BE2C (cell line): ENCODE measurements at regions not wholly inside any gene's neighbourhood (a gene's known extent, or its start where the extent isn't known, plus 50 kb on each side); places are given as distances from the start of the nearest gene placed in this dataset.

Source experiments
- DNase-seq: peaks from one replicate; pipeline ENCODE4 v3.0.0-alpha.2; 2020
- H3K27me3 ChIP-seq: fragments of 250-450 bp; sonication (Bioruptor Pico); 2 replicates; pipeline ENCODE4 v1.5.1; 2020; ENCODE audit warnings: mild to moderate bottlenecking
- H3K36me3 ChIP-seq: fragments of 250-450 bp; sonication (Bioruptor Pico); 2 replicates; pipeline ENCODE4 v1.5.1; 2020; ENCODE audit warnings: mild to moderate bottlenecking
- H3K4me1 ChIP-seq: fragments of 250-450 bp; sonication (Bioruptor Pico); 2 replicates; pipeline ENCODE4 v1.5.1; 2020
- H3K4me3 ChIP-seq: 2 replicates; pipeline ENCODE4 v1.5.1; 2011; ENCODE audit warnings: low read depth, low read length
- H3K9me3 ChIP-seq: fragments of 250-450 bp; sonication (Bioruptor Pico); 2 replicates; pipeline ENCODE4 v1.5.1; 2020
- TF ChIP-seq, protein P1 (sequence below): IDR thresholded peaks from 2 replicates; pipeline ENCODE4 v1.5.1; 2012; ENCODE audit warnings: mild to moderate bottlenecking, low read depth, low read length

DNA sequence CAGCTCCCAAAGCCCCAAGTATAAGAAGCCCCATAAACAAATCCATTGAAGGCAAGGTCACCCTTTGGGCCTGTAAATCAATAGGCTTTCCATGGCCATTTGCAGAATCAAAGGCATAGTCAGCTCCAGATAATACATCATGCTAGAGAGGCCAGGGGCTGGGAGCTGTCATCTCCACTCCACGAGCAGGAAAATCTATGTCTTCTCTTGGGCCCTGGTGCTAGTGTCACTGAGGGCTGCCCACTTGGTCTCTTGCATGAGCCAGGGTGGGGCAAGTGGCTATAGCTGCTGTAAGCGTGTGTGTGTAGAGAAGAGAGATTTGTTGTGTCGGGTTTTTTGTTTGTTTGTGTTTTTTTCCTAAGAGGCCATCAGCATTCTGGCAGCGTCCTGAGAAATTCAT is 90.0 kb upstream of the ZNF618 start:
- Histone ChIP-seq H3K27me3 (no peaks in the 10 kb centered on the region), H3K36me3 (no peaks in the 10 kb centered on the region), H3K4me3 (no peak overlapping the region), H3K9me3 (no peaks in the 10 kb centered on the region), H3K4me1 (no peaks in the 10 kb centered on the region)
- TF ChIP-seq, protein P1, sequence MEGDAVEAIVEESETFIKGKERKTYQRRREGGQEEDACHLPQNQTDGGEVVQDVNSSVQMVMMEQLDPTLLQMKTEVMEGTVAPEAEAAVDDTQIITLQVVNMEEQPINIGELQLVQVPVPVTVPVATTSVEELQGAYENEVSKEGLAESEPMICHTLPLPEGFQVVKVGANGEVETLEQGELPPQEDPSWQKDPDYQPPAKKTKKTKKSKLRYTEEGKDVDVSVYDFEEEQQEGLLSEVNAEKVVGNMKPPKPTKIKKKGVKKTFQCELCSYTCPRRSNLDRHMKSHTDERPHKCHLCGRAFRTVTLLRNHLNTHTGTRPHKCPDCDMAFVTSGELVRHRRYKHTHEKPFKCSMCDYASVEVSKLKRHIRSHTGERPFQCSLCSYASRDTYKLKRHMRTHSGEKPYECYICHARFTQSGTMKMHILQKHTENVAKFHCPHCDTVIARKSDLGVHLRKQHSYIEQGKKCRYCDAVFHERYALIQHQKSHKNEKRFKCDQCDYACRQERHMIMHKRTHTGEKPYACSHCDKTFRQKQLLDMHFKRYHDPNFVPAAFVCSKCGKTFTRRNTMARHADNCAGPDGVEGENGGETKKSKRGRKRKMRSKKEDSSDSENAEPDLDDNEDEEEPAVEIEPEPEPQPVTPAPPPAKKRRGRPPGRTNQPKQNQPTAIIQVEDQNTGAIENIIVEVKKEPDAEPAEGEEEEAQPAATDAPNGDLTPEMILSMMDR = no peak
- no peak for DNase-seq

DNA sequence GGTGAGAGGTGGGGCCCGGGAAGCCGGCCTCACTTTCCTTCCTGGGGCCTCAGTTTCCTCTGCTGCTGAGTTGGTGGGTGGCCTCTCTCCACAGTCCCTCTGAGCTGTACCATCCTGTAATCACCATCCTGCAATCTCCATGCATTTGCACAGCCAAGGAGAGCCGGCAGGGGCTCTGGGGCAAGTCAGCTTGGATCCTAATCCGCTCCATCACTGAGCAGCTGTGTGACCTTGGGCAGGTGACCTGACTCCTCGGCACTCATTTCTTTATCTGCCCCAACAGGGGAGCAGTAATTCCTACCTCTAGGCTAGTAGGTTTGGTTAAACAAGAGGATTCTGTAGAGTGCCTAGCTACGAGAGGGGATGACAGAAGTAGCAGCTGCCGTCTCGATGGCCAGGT is 88.2 kb upstream of the ZNF618 start:
- DNase-seq = no peak
- TF ChIP-seq, protein P1 = no peak
- H3K9me3 ChIP-seq = no peaks in the 10 kb centered on the region
- H3K4me3 ChIP-seq = no peak overlapping the region
- no peaks in the 10 kb centered on the region for H3K4me1 ChIP-seq
- H3K27me3 ChIP-seq = no peaks in the 10 kb centered on the region
- no peaks in the 10 kb centered on the region for H3K36me3 ChIP-seq

DNA sequence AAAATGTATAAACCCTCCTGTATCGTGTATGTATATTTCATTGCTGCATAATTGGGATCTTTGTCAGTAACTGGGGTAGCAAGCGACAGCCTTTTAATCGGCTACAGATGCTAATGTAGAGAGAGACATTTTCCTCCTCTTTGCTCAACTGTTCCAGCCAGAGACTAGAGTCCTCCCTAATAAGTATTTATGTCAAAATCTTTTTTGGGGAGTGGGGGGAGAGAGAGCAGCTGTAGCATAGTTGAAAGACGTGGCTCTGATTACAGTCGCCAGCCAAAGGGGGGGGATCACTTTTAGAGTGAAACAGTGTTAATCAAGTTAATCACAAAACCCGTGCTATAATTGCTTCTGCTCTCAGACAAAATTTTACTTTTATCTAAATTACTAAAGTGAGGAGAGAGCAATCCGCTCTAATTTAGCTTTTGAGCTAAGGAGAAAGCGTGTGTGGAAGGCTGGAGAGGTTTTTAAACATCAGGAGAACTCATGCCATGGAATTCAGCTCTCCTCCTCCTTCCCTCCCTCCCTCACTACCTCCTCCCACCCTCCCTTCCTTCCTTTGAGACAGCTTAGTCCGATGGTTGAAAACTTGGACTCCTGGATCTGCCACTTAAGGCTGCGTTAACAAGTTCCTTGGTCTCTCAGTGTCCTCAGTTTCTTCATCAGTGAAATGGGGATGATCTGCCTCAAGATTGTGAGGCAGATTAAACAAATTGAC is 87.3 kb upstream of the ZNF618 start:
- H3K9me3 ChIP-seq = no peaks in the 10 kb centered on the region
- TF ChIP-seq, protein P1 = no peak
- no peaks in the 10 kb centered on the region for H3K4me1 ChIP-seq
- H3K4me3 ChIP-seq = no peak overlapping the region
- H3K36me3 ChIP-seq = no peaks in the 10 kb centered on the region
- DNase-seq = no peak
- no peaks in the 10 kb centered on the region for H3K27me3 ChIP-seq

DNA sequence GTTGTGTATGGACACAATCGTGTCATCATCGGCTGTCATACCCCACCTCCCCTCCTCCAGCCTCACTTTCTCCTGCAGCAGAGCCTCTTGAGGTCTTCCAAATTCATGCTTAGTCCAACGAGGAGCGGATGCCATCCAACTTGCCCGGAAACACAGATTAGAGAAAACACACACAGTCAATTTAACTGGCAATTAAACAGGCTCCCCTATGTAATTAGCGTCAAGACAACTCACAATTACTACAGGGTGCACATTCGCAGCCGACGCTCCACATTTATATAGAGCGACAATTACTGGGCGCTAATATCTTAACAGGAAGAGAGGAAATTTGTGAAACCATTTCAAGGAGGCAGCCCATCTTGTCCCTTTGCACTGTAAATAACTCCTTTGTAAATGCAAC is 86.0 kb upstream of the ZNF618 start:
- no peaks in the 10 kb centered on the region for H3K9me3 ChIP-seq
- no peaks in the 10 kb centered on the region for H3K36me3 ChIP-seq
- H3K27me3 ChIP-seq = no peaks in the 10 kb centered on the region
- TF ChIP-seq, protein P1 = no peak
- H3K4me3 ChIP-seq = no peak overlapping the region
- no peak for DNase-seq
- H3K4me1 ChIP-seq = no peaks in the 10 kb centered on the region

DNA sequence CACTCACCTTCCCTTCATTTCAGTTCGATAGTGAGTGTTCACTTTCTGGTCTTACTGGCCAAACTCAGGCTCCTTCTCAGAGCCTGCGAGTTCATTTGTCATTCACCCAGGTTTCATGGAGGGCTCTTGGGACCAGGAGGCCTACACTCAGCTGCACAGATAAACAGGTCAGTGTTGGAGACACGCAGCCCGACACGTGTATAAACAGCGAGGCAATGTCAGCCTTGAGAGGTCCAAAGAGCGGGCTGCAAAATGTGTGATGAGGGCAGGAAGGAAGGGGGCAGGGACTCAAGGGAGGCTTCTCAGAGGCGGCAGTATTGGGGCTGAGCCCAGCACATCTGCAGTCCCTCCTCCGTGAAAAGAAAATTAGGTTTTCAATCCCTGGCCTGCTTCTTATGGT is 82.6 kb upstream of the ZNF618 start:
- Histone ChIP-seq H3K4me1 (no peaks in the 10 kb centered on the region), H3K27me3 (no peaks in the 10 kb centered on the region), H3K36me3 (no peaks in the 10 kb centered on the region), H3K9me3 (no peaks in the 10 kb centered on the region), H3K4me3 (no peak overlapping the region)
- no peak for DNase-seq
- TF ChIP-seq, protein P1 = no peak

DNA sequence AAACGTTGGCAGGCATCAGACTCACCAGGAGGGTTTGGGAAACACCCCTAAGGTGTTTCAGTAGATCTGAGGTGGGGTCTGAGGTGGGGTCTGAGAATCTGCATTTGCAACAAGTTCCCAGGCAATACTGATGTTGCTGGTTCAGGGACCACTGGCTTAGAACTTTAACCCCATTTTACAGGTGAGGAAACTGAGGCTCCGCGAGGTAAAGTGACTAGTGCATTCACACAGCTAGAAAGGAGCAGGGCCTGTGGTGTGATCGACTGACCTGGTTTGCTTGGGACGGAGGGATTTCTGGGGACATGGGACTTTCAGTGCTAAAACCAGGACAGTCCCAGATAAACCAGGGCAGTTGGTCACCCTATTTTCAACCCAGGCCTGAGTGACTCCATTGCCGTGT is 81.4 kb upstream of the ZNF618 start:
- TF ChIP-seq, protein P1 = no peak
- H3K4me3 ChIP-seq = no peak overlapping the region
- no peak for DNase-seq
- no peaks in the 10 kb centered on the region for H3K9me3 ChIP-seq
- no peaks in the 10 kb centered on the region for H3K36me3 ChIP-seq
- no peaks in the 10 kb centered on the region for H3K4me1 ChIP-seq
- H3K27me3 ChIP-seq = no peaks in the 10 kb centered on the region
